H1 (cell line): ENCODE measurements at regions not wholly inside any gene's neighbourhood (a gene's known extent, or its start where the extent isn't known, plus 50 kb on each side); places are given as distances from the start of the nearest gene placed in this dataset.

Experiments
- CTCF ChIA-PET: fragments of 300-600 bp; sonication (Branson Sonifier 250); formaldehyde crosslinking; loops from one replicate; lab custom pipeline; 2021; ENCODE audit not compliant: partially characterized antibody; lab: Charles Lee
- POLR2A ChIA-PET: fragments of 300-600 bp; sonication (Branson Sonifier 250); formaldehyde crosslinking; loops from one replicate; lab custom pipeline; 2021; ENCODE audit warnings: inconsistent platforms; ENCODE audit not compliant: partially characterized antibody; lab: Charles Lee
- DNase-seq, 2 experiments: peaks; one replicate each; pipeline versions ENCODE4 v3.0.0 to v3.0.0-alpha.2; 2010 to 2022; ENCODE audit warnings: low spot score in 2 of 2, low read depth in 1 of 2, mixed read lengths in 1 of 2
- FAIRE-seq: peaks from 2 replicates; lab custom pipeline; 2011; peaks lifted over from hg19 to GRCh38; lab: Jason Lieb, UNC
- H2AFZ ChIP-seq: 2 replicates; pipeline ENCODE4 v1.8.1; 2012; ENCODE audit warnings: low read length, inconsistent platforms
- H2AK5ac ChIP-seq: 2 replicates; pipeline ENCODE4 v1.6.1; 2013; ENCODE audit warnings: low read depth, low read length
- H2BK120ac ChIP-seq: replicated peaks from 2 replicates; pipeline ENCODE3; 2013; ENCODE audit warnings: low read depth, low read length, inconsistent platforms
- H2BK12ac ChIP-seq: 2 replicates; pipeline ENCODE4 v1.6.1; 2013; ENCODE audit warnings: low read depth, low read length
- H2BK15ac ChIP-seq: 2 replicates; pipeline ENCODE4 v1.6.1; 2013; ENCODE audit warnings: low read length
- H2BK20ac ChIP-seq: 2 replicates; pipeline ENCODE4 v1.6.1; 2013; ENCODE audit warnings: low read length
- H2BK5ac ChIP-seq: 2 replicates; pipeline ENCODE4 v1.6.1; 2013; ENCODE audit warnings: low read depth, low read length
- H3K14ac ChIP-seq: 2 replicates; pipeline ENCODE4 v1.6.1; 2013; ENCODE audit warnings: inconsistent platforms; ENCODE audit not compliant: insufficient read length
- H3K18ac ChIP-seq: 2 replicates; pipeline ENCODE4 v1.6.1; 2013; ENCODE audit warnings: low read length; ENCODE audit errors: extremely low read depth
- H3K23ac ChIP-seq: 2 replicates; pipeline ENCODE4 v1.6.1; 2013; ENCODE audit warnings: inconsistent platforms; ENCODE audit not compliant: insufficient read length
- H3K23me2 ChIP-seq: 2 replicates; pipeline ENCODE4 v1.6.1; 2013; ENCODE audit warnings: low read depth, low read length
- H3K27ac ChIP-seq: 2 replicates; pipeline ENCODE4 v1.6.1; 2011; ENCODE audit warnings: low read depth, low read length, inconsistent platforms
- H3K27me3 ChIP-seq, 4 experiments: replicated peaks in 1 of 4; 1 replicate in 1 of 4; 2 replicates in 3 of 4; pipeline versions ENCODE4 v1.6.1 to v1.8.1; 2011 to 2013; ENCODE audit warnings: low read length in 3 of 4, mild to moderate bottlenecking in 3 of 4, inconsistent platforms in 2 of 4, mixed read lengths in 2 of 4, moderate library complexity in 1 of 4; ENCODE audit not compliant: control insufficient read depth in 3 of 4, insufficient read depth in 3 of 4; ENCODE audit errors: extremely low read depth in 1 of 4
- H3K36me3 ChIP-seq, 4 experiments: 2 replicates each; pipeline versions ENCODE4 v1.6.1 to v1.8.1; 2011 to 2013; ENCODE audit warnings: mild to moderate bottlenecking in 4 of 4, low read length in 3 of 4, moderate library complexity in 2 of 4, control low read depth in 1 of 4, inconsistent platforms in 1 of 4; ENCODE audit not compliant: insufficient read depth in 4 of 4, control insufficient read depth in 2 of 4
- H3K4ac ChIP-seq: replicated peaks from 2 replicates; pipeline ENCODE3; 2013; ENCODE audit warnings: low read length, low read depth, mixed read lengths, inconsistent platforms; ENCODE audit not compliant: insufficient read length
- H3K4me1 ChIP-seq, 4 experiments: replicated peaks in 1 of 4; 1 replicate in 1 of 4; 2 replicates in 3 of 4; pipeline versions ENCODE4 v1.6.1 to v1.8.1; 2011 to 2013; ENCODE audit warnings: low read length in 3 of 4, inconsistent platforms in 2 of 4, mixed read lengths in 1 of 4; ENCODE audit not compliant: insufficient read depth in 4 of 4, control insufficient read depth in 3 of 4
- H3K4me2 ChIP-seq, 2 experiments: 2 replicates each; pipeline versions ENCODE4 v1.6.1 to v1.8.1; 2011 to 2013; ENCODE audit warnings: low read depth in 2 of 2, low read length in 2 of 2, control low read depth in 1 of 2, inconsistent platforms in 1 of 2, mild to moderate bottlenecking in 1 of 2; ENCODE audit not compliant: insufficient read depth in 1 of 2
- H3K4me3 ChIP-seq, 4 experiments: fragments of 200-600, 300-600 bp in 1 of 4; sonication (generic), shearing (Covaris generic), sonication (Bioruptor Twin) in 1 of 4; 2 replicates each; pipeline versions ENCODE4 v1.5.1 to v1.8.1; 2011 to 2016; ENCODE audit warnings: low read length in 4 of 4, low read depth in 3 of 4, control low read depth in 2 of 4, inconsistent platforms in 2 of 4, mild to moderate bottlenecking in 2 of 4, mixed read lengths in 1 of 4, moderate library complexity in 1 of 4; ENCODE audit not compliant: insufficient read depth in 2 of 4; ENCODE audit errors: extremely low read depth in 1 of 4
- H3K56ac ChIP-seq: replicated peaks from 2 replicates; pipeline ENCODE3; 2013; ENCODE audit warnings: low read depth, mild to moderate bottlenecking, mixed read lengths, low read length, inconsistent platforms; ENCODE audit not compliant: insufficient read length
- H3K79me1 ChIP-seq: 2 replicates; pipeline ENCODE4 v1.6.1; 2013; ENCODE audit warnings: low read depth, low read length, control low read depth
- H3K79me2 ChIP-seq, 2 experiments: 2 replicates each; pipeline versions ENCODE4 v1.6.1 to v1.8.1; 2012 to 2013; ENCODE audit warnings: low read length in 2 of 2, mild to moderate bottlenecking in 2 of 2, inconsistent platforms in 1 of 2; ENCODE audit not compliant: insufficient read depth in 2 of 2, control insufficient read depth in 1 of 2
- H3K9ac ChIP-seq, 4 experiments: replicated peaks in 1 of 4; 1 replicate in 1 of 4; 2 replicates in 3 of 4; pipeline versions ENCODE4 v1.6.1 to v1.8.1; 2011 to 2013; ENCODE audit warnings: low read depth in 3 of 4, low read length in 3 of 4, control low read depth in 2 of 4, mild to moderate bottlenecking in 2 of 4, moderate library complexity in 2 of 4, inconsistent platforms in 1 of 4; ENCODE audit errors: extremely low read depth in 1 of 4
- H3K9me3 ChIP-seq, 2 experiments: 2 replicates each; pipeline versions ENCODE4 v1.6.1 to v1.8.1; 2012 to 2013; ENCODE audit warnings: mild to moderate bottlenecking in 2 of 2, moderate library complexity in 2 of 2, control low read depth in 1 of 2, inconsistent platforms in 1 of 2, low read depth in 1 of 2, low read length in 1 of 2, mixed read lengths in 1 of 2; ENCODE audit not compliant: insufficient read depth in 2 of 2
- H4K20me1 ChIP-seq, 2 experiments: replicated peaks in 1 of 2; 2 replicates each; pipeline versions ENCODE3 to v1.8.1; 2011 to 2013; ENCODE audit warnings: inconsistent platforms in 2 of 2, low read length in 2 of 2, mild to moderate bottlenecking in 1 of 2; ENCODE audit not compliant: insufficient read depth in 2 of 2, control insufficient read depth in 1 of 2
- H4K5ac ChIP-seq: 2 replicates; pipeline ENCODE4 v1.6.1; 2013; ENCODE audit warnings: low read length, low read depth, mixed read lengths, inconsistent platforms; ENCODE audit not compliant: insufficient read length
- H4K8ac ChIP-seq: 2 replicates; pipeline ENCODE4 v1.8.0; 2013; ENCODE audit warnings: mild to moderate bottlenecking, moderate library complexity, low read length, inconsistent platforms; ENCODE audit not compliant: insufficient read depth; ENCODE audit errors: extremely low read depth
- H4K91ac ChIP-seq: replicated peaks from 2 replicates; pipeline ENCODE3; 2013; ENCODE audit warnings: low read length, mixed read lengths, inconsistent platforms; ENCODE audit not compliant: insufficient read length
- JUND ChIP-seq: IDR thresholded peaks from 2 replicates; pipeline ENCODE4 v1.6.1; 2011; ENCODE audit warnings: mild to moderate bottlenecking, improper control_type of control experiment, low read length
- KDM5A ChIP-seq: fragments of 200-600 bp; IDR thresholded peaks from 2 replicates; pipeline ENCODE4 v1.7.1; 2012; ENCODE audit warnings: mild to moderate bottlenecking, low read length, inconsistent platforms, mixed read lengths
- WGBS, 2 experiments: shearing (Covaris generic) in 1 of 2; methylation state at CpG; one replicate each; pipeline versions ENCODE4 v1.1.6 to v1.1.7; 2013 to 2015; ENCODE audit warnings: low lambda C conversion rate in 2 of 2, mixed read lengths in 2 of 2, inconsistent platforms in 1 of 2, low coverage in 1 of 2, missing lambda C conversion rate in 1 of 2; ENCODE audit not compliant: insufficient replicate concordance in 2 of 2, insufficient coverage in 1 of 2, insufficient read length in 1 of 2; ENCODE audit errors: extremely low coverage in 1 of 2, missing lambda C conversion rate in 1 of 2; 5-methylcytosine and 5-hydroxymethylcytosine counted together

DNA sequence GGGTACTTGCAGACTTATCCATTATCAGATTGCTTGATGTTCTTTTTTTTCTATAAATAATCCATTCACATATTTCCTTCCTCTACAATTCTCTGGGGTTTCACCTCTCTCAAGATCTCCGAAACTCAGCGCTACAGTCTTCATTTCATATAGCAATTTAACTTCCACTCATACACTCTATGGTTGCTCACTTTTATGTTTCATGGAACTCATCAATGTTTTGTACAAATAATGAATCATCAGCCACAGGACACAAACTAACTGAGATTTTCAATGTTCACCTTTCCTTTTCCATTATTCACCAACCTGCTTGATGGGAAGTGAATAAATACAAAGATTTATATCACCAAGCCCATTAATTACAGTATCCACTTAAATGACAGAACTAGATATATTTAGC lies 534.7 kb downstream of the LRFN5 start:
- Histone ChIP-seq H3K23ac (no peak overlapping the region), H3K27ac (no peak overlapping the region), H2AFZ (no peak overlapping the region), H2BK15ac (no peak overlapping the region), H3K4me3 (no peak overlapping the region), H3K9ac (no peak overlapping the region), H3K23me2 (no peaks in the 10 kb centered on the region), H3K56ac (no peak overlapping the region), H2BK120ac (no peak overlapping the region), H2AK5ac (no peak overlapping the region), H3K4me1 (no peaks in the 10 kb centered on the region), H3K4ac (no peak overlapping the region), H4K91ac (no peak overlapping the region), H3K36me3 (no peaks in the 10 kb centered on the region), H2BK5ac (no peak overlapping the region), H3K14ac (no peak overlapping the region), H3K18ac (no peak overlapping the region), H4K20me1 (no peaks in the 10 kb centered on the region), H4K8ac (no peak overlapping the region), H3K4me2 (no peak overlapping the region), H3K27me3 (no peaks in the 10 kb centered on the region), H3K79me2 (no peaks in the 10 kb centered on the region), H3K9me3 (no peaks in the 10 kb centered on the region), H2BK20ac (no peak overlapping the region), H3K79me1 (no peaks in the 10 kb centered on the region), H2BK12ac (no peak overlapping the region), H4K5ac (no peak overlapping the region)
- FAIRE-seq (no peak), DNase-seq (no peak)
- ChIA-PET CTCF (no interaction called here), POLR2A (no interaction called here)
- 89% methylated on average over 2 of the region's 2 CpGs; no CpG with 5 or more reads in 1 of the 2 experiments for WGBS, 2 experiments
- no peak for TF ChIP-seq KDM5A
- no peak for TF ChIP-seq JUND
